HepG2 (cell line): ENCODE measurements at regions not wholly inside any gene's neighbourhood (a gene's known extent, or its start where the extent isn't known, plus 50 kb on each side); places are given as distances from the start of the nearest gene placed in this dataset.

Source experiments
- ATAC-seq: fragments of 200-7000 bp; cut with Tn5 transposase; 3 replicates; pipeline ENCODE4 v1.9.1; 2020; ENCODE audit warnings: mild to moderate bottlenecking, moderate library complexity
- BruUV-seq: library from RNA; stranded (reverse); fragments of 400-500 nt; replicated peaks from 2 replicates; lab custom pipeline; 2021; lab: Mats Ljungman, UMichigan
- CTCF ChIA-PET: fragments of 300-600 bp; formaldehyde crosslinking; extraction: SDS; loops from one replicate; lab custom pipeline; 2021; ENCODE audit warnings: low total read pairs, inconsistent platforms, low intra/inter-chr PET ratio; lab: Yijun Ruan, JAX
- POLR2A ChIA-PET: fragments of 350-600 bp; sonication (Branson Sonifier 250); formaldehyde crosslinking; loops from one replicate; lab custom pipeline; 2020; ENCODE audit warnings: antibody characterized with exemption, inconsistent platforms; lab: Yijun Ruan, JAX
- DNase-seq: peaks from one replicate; pipeline ENCODE4 v3.0.0-alpha.2; 2015; ENCODE audit warnings: low spot score
- FAIRE-seq: peaks from 3 replicates; lab custom pipeline; 2011; peaks lifted over from hg19 to GRCh38; lab: Jason Lieb, UNC
- H2AFZ ChIP-seq: one replicate; pipeline ENCODE4 v1.6.1; 2011; ENCODE audit warnings: low read length, inconsistent platforms
- H3K27ac ChIP-seq: fragments of 300-600 bp; 3 replicates; pipeline ENCODE4 v1.8.0; 2011; ENCODE audit warnings: mixed run types, mild to moderate bottlenecking, mixed read lengths, low read length, inconsistent platforms; ENCODE audit not compliant: insufficient read depth; ENCODE audit errors: extremely low read length
- H3K27me3 ChIP-seq, 2 experiments: fragments of 200-600 bp in 1 of 2; 2 replicates in 1 of 2; 3 replicates in 1 of 2; pipeline versions ENCODE4 v1.6.0 to v1.8.0; 2011; ENCODE audit warnings: low read length in 2 of 2, mild to moderate bottlenecking in 2 of 2, moderate library complexity in 2 of 2, inconsistent platforms in 1 of 2; ENCODE audit not compliant: insufficient read depth in 2 of 2, control insufficient read depth in 1 of 2
- H3K36me3 ChIP-seq, 2 experiments: fragments of 200-600 bp in 1 of 2; replicated peaks in 1 of 2; 2 replicates in 1 of 2; 3 replicates in 1 of 2; pipeline versions ENCODE4 v1.5.1 to v1.8.0; 2011; ENCODE audit warnings: low read length in 2 of 2, inconsistent platforms in 1 of 2; ENCODE audit not compliant: insufficient read depth in 2 of 2, control insufficient read depth in 1 of 2
- H3K4me1 ChIP-seq: 2 replicates; pipeline ENCODE4 v1.5.1; 2012; ENCODE audit warnings: low read length, inconsistent platforms; ENCODE audit not compliant: insufficient read depth
- H3K4me2 ChIP-seq: 2 replicates; pipeline ENCODE4 v1.6.0; 2011; ENCODE audit warnings: low read depth, low read length, inconsistent platforms
- H3K4me3 ChIP-seq, 3 experiments: fragments of 200-600 bp in 1 of 3; sonication (generic), shearing (Covaris generic) in 1 of 3; replicated peaks in 1 of 3; 2 replicates each; pipeline ENCODE4 v1.5.1; 2011 to 2016; ENCODE audit warnings: low read length in 3 of 3, inconsistent platforms in 2 of 3, low read depth in 2 of 3, mild to moderate bottlenecking in 2 of 3, control low read depth in 1 of 3, mixed read lengths in 1 of 3; ENCODE audit not compliant: insufficient read depth in 1 of 3
- H3K79me2 ChIP-seq: one replicate; pipeline ENCODE4 v1.6.1; 2011; ENCODE audit warnings: low read length, inconsistent platforms; ENCODE audit not compliant: insufficient read depth
- H3K9ac ChIP-seq: 2 replicates; pipeline ENCODE4 v1.6.0; 2011; ENCODE audit warnings: mild to moderate bottlenecking, low read depth, low read length, inconsistent platforms; ENCODE audit not compliant: insufficient read depth
- H3K9me3 ChIP-seq: 2 replicates; pipeline ENCODE4 v1.5.1; 2012; ENCODE audit warnings: mild to moderate bottlenecking, low read length
- H4K20me1 ChIP-seq: 2 replicates; pipeline ENCODE4 v1.6.0; 2011; ENCODE audit warnings: inconsistent platforms, mild to moderate bottlenecking, low read length, moderate library complexity; ENCODE audit not compliant: insufficient read depth
- CHD2 ChIP-seq: IDR thresholded peaks from 2 replicates; pipeline ENCODE4 v1.6.1; 2011; ENCODE audit warnings: low read depth, low read length, improper control_type of control experiment
- CREB1 ChIP-seq, 2 experiments: fragments of 450-650 bp in 1 of 2; IDR thresholded peaks; 2 replicates each; pipeline ENCODE4 v1.6.1; 2016 to 2017; ENCODE audit warnings: control low read depth in 1 of 2, mild to moderate bottlenecking in 1 of 2, missing compliant biosample characterization in 1 of 2, missing genetic modification characterization in 1 of 2
- DMAP1 ChIP-seq: IDR thresholded peaks from 2 replicates; pipeline ENCODE4 v1.6.1; 2016
- DNMT1 ChIP-seq: sonication (generic); formaldehyde crosslinking; IDR thresholded peaks from 2 replicates; pipeline ENCODE4 v1.5.1; 2020; ENCODE audit warnings: mild to moderate bottlenecking, missing genetic modification reagents
- FOXA1 ChIP-seq, 2 experiments: fragments of 450-650 bp in 1 of 2; sonication (generic) in 1 of 2; formaldehyde crosslinking in 1 of 2; IDR thresholded peaks; 2 replicates each; pipeline versions ENCODE4 v1.4.0 to v1.6.1; 2016 to 2020; ENCODE audit warnings: missing genetic modification reagents in 1 of 2
- FOXP1 ChIP-seq, 2 experiments: fragments of 450-650 bp in 1 of 2; IDR thresholded peaks; 2 replicates each; pipeline ENCODE4 v1.6.1; 2017 to 2018; ENCODE audit warnings: antibody characterized with exemption in 1 of 2
- IKZF1 ChIP-seq: fragments of 450-650 bp; IDR thresholded peaks from 2 replicates; pipeline ENCODE4 v1.7.1; 2016
- NFIB ChIP-seq: sonication (generic); formaldehyde crosslinking; IDR thresholded peaks from 2 replicates; pipeline ENCODE4 v1.9.0; 2021; ENCODE audit warnings: missing genetic modification reagents, mild to moderate bottlenecking, borderline replicate concordance
- NFKB2 ChIP-seq: sonication (generic); formaldehyde crosslinking; IDR thresholded peaks from 2 replicates; pipeline ENCODE4 v1.4.0; 2020; ENCODE audit warnings: missing genetic modification reagents, borderline replicate concordance
- PRMT3 ChIP-seq: sonication (generic); formaldehyde crosslinking; IDR thresholded peaks from 2 replicates; pipeline ENCODE4 v1.8.1; 2022; ENCODE audit warnings: low read depth, mild to moderate bottlenecking, moderate library complexity, missing genetic modification reagents, borderline replicate concordance
- SP2 ChIP-seq: sonication (generic); formaldehyde crosslinking; IDR thresholded peaks from 2 replicates; pipeline ENCODE4 v1.5.1; 2020; ENCODE audit warnings: mild to moderate bottlenecking, missing genetic modification reagents
- TBL1XR1 ChIP-seq: fragments of 150-350 bp; IDR thresholded peaks from 2 replicates; pipeline ENCODE4 v1.6.1; 2014; ENCODE audit warnings: borderline replicate concordance, low read length; ENCODE audit not compliant: partially characterized antibody
- ZFP41 ChIP-seq: sonication (generic); formaldehyde crosslinking; IDR thresholded peaks from 2 replicates; pipeline ENCODE4 v1.4.0; 2020; ENCODE audit warnings: mild to moderate bottlenecking, missing genetic modification reagents, borderline replicate concordance
- ZNF205 ChIP-seq: IDR thresholded peaks from 2 replicates; pipeline ENCODE4 v1.6.1; 2018; ENCODE audit warnings: missing biosample characterization, missing genetic modification reagents
- ZNF251 ChIP-seq: sonication (generic); formaldehyde crosslinking; IDR thresholded peaks from 2 replicates; pipeline ENCODE4 v1.9.0; 2021; ENCODE audit warnings: mild to moderate bottlenecking, missing genetic modification reagents
- ZNF264 ChIP-seq: sonication (generic); formaldehyde crosslinking; IDR thresholded peaks from 2 replicates; pipeline ENCODE4 v1.4.0; 2020; ENCODE audit warnings: missing genetic modification reagents
- ZNF546 ChIP-seq: sonication (generic); formaldehyde crosslinking; conservative IDR thresholded peaks from 2 replicates; pipeline ENCODE4 v1.8.1; 2023; ENCODE audit warnings: mild to moderate bottlenecking, missing genetic modification reagents
- ZNF660 ChIP-seq: sonication (generic); formaldehyde crosslinking; IDR thresholded peaks from 2 replicates; pipeline ENCODE4 v1.5.1; 2020; ENCODE audit warnings: mild to moderate bottlenecking, low read depth, missing genetic modification reagents, borderline replicate concordance
- in situ Hi-C: cut with HindIII; loops from 2 replicates; pipeline ENCODE4 v1.10.0; 2017; ENCODE audit warnings: low pct_unique_long_range_greater_than_20kb; ENCODE audit not compliant: extremely low pct_ligation_motif_present
- intact Hi-C: fragments of 100-400 bp; cut with micrococcal nuclease; formaldehyde crosslinking; loops from one replicate; pipeline ENCODE4 v1.10.0; 2022; ENCODE audit not compliant: unreplicated experiment
- TF ChIP-seq, protein P1 (sequence below): sonication (generic); formaldehyde crosslinking; IDR thresholded peaks from 2 replicates; pipeline ENCODE4 v1.8.0; 2022; ENCODE audit warnings: missing genetic modification reagents, mild to moderate bottlenecking, moderate library complexity, borderline replicate concordance

DNA sequence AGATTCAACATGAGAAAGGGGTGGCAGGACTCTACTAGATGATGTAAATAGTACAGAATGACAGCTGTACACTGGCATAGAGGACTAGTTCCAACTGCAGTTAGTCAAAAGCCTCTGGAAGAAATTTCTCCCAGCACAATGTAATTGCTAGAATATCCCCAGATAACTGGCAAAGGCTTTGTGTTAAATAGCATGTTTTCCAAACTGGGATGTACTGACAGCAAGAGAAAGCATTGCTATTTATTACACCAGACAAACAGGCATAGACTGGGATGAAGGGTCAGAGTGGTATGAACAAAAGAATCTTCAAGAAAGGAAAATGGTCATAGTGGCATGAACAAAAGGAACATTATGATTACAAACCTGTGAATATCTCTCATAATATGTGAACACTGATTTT is 115.9 kb upstream of the CXADR start (continued):
- TF ChIP-seq ZFP41 (CRISPR knock-in tag) (no peak), ZNF264 (CRISPR knock-in tag) (no peak), SP2 (CRISPR knock-in tag) (no peak)

DNA sequence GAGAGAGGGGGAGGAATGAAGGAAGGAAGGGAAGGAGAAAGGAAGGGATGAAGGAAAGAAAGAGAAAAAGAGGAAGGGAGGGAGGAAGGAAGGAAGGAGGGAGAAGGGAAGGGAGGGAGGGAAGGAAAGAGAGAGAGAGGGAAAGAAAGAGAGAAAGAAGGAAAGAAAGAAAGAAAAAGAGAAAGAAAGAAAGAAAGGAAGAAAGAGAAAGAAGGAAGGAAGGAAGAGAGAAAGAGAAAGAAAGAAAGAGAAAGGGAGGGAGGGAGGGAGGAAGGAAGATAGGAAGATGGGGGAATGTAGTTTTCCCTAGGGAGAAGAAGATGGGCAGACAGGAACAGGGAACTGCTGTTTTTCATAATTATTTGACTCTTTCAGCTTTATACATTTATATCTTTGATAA is 115.1 kb upstream of the CXADR start:
- Histone ChIP-seq H2AFZ (no peak overlapping the region), H3K9ac (no peak overlapping the region), H3K79me2 (no peaks in the 10 kb centered on the region), H3K9me3 (no peaks in the 10 kb centered on the region), H4K20me1 (no peaks in the 10 kb centered on the region), H3K36me3 (no peaks in the 10 kb centered on the region), H3K4me2 (no peak overlapping the region), H3K4me3 (no peak overlapping the region), H3K4me1 (0 out of 2 replicates have a peak, but pooled peaks cover 8% of the 10 kb centered on the region), H3K27ac (no peak overlapping the region), H3K27me3 (no peaks in the 10 kb centered on the region)
- no peak for TF ChIP-seq DNMT1
- TF ChIP-seq FOXP1 (IDR thresholded peaks at IDR 0.05), result no peak
- no peak for TF ChIP-seq FOXP1 (CRISPR knock-in tag; IDR thresholded peaks at IDR 0.05)
- no peak for TF ChIP-seq TBL1XR1
- TF ChIP-seq, protein P1, sequence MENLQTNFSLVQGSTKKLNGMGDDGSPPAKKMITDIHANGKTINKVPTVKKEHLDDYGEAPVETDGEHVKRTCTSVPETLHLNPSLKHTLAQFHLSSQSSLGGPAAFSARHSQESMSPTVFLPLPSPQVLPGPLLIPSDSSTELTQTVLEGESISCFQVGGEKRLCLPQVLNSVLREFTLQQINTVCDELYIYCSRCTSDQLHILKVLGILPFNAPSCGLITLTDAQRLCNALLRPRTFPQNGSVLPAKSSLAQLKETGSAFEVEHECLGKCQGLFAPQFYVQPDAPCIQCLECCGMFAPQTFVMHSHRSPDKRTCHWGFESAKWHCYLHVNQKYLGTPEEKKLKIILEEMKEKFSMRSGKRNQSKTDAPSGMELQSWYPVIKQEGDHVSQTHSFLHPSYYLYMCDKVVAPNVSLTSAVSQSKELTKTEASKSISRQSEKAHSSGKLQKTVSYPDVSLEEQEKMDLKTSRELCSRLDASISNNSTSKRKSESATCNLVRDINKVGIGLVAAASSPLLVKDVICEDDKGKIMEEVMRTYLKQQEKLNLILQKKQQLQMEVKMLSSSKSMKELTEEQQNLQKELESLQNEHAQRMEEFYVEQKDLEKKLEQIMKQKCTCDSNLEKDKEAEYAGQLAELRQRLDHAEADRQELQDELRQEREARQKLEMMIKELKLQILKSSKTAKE (CRISPR knock-in tag), result no peak
- no peak for TF ChIP-seq ZNF660 (CRISPR knock-in tag)
- TF ChIP-seq NFIB (CRISPR knock-in tag), result no peak
- no peak for TF ChIP-seq CREB1 (IDR thresholded peaks at IDR 0.05)
- TF ChIP-seq CREB1 (CRISPR knock-in tag; IDR thresholded peaks at IDR 0.05), result no peak
- TF ChIP-seq CHD2, result no peak
- TF ChIP-seq NFKB2, result no peak
- TF ChIP-seq IKZF1, result no peak
- TF ChIP-seq ZNF205 (CRISPR knock-in tag), result no peak
- no peak for TF ChIP-seq ZNF546 (CRISPR knock-in tag)
- no peak for TF ChIP-seq FOXA1 (IDR thresholded peaks at IDR 0.05)
- TF ChIP-seq FOXA1 (CRISPR knock-in tag; IDR thresholded peaks at IDR 0.05), result no peak
- TF ChIP-seq PRMT3 (CRISPR knock-in tag), result no peak
- TF ChIP-seq ZNF251 (CRISPR knock-in tag), result no peak
- TF ChIP-seq DMAP1 (CRISPR knock-in tag), result no peak
- ChIA-PET CTCF (no interaction called here), POLR2A (no interaction called here)
- DNase-seq (no peak), FAIRE-seq (no peak), ATAC-seq (no peak)
- BruUV-seq, result no TSS peak
- intact Hi-C loops, result no loop called here
- in situ Hi-C loops, result loop anchor here (10.0 kb wide), 1 partner anchor 157 kb away; no protein-coding TSS in a partner anchor
